D721Med (cell line): ENCODE measurements at regions not wholly inside any gene's neighbourhood (a gene's known extent, or its start where the extent isn't known, plus 50 kb on each side); places are given as distances from the start of the nearest gene placed in this dataset.

Experiments used
- DNase-seq: peaks from one replicate; pipeline ENCODE4 v3.0.0; 2011; ENCODE audit warnings: low spot score; ENCODE audit not compliant: insufficient read length
- FAIRE-seq: peaks from 2 replicates; lab custom pipeline; 2011; peaks lifted over from hg19 to GRCh38; lab: Jason Lieb, UNC
- TF ChIP-seq, protein P1 (sequence below): IDR thresholded peaks from 2 replicates; pipeline ENCODE4 v1.5.1; 2012; ENCODE audit warnings: mild to moderate bottlenecking, control low read depth; ENCODE audit not compliant: insufficient read depth; ENCODE audit errors: missing control alignments

GRCh38 chr1:214957330-214958137 lies 125.0 kb upstream of the KCNK2 start:
- FAIRE-seq: no peak
- DNase-seq: no peak
- TF ChIP-seq, protein P1, sequence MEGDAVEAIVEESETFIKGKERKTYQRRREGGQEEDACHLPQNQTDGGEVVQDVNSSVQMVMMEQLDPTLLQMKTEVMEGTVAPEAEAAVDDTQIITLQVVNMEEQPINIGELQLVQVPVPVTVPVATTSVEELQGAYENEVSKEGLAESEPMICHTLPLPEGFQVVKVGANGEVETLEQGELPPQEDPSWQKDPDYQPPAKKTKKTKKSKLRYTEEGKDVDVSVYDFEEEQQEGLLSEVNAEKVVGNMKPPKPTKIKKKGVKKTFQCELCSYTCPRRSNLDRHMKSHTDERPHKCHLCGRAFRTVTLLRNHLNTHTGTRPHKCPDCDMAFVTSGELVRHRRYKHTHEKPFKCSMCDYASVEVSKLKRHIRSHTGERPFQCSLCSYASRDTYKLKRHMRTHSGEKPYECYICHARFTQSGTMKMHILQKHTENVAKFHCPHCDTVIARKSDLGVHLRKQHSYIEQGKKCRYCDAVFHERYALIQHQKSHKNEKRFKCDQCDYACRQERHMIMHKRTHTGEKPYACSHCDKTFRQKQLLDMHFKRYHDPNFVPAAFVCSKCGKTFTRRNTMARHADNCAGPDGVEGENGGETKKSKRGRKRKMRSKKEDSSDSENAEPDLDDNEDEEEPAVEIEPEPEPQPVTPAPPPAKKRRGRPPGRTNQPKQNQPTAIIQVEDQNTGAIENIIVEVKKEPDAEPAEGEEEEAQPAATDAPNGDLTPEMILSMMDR: no peak

- DNase-seq (no peak), FAIRE-seq (no peak)
- TF ChIP-seq, protein P1: no peak
Observed at GRCh38 chr1:214958486-214958885, 124.1 kb upstream of the KCNK2 start.

GRCh38 chr1:214966346-214966745 lies 116.2 kb upstream of the KCNK2 start:
- TF ChIP-seq, protein P1: no peak
- DNase-seq (no peak), FAIRE-seq (no peak)

- no peak for DNase-seq
- TF ChIP-seq, protein P1: no peak
Observed at GRCh38 chr1:214967865-214968575, 114.5 kb upstream of the KCNK2 start.

DNA sequence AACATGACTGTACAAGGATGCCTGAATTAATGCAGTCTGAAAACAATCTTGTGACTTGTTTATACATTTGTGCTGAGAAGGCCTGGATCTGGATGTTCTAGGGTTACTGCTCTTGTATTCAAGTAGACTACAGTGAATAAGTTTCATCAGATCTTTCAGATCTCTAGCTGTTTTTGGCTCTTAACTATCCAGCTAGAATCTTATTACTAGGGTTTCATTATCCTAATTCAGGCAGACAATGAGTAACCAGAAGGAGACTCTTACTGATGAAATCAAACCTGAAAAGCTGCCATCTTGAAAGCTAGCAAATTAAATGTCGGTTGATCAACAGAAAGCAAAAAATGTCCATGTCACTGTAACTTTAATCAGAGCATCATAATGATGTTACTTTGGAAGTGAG lies 112.5 kb upstream of the KCNK2 start:
- TF ChIP-seq, protein P1: no peak
- FAIRE-seq (no peak), DNase-seq (no peak)

More at GRCh38 chr1:214967865-214968575, 114.5 kb upstream of the KCNK2 start:
- FAIRE-seq: peak; percentile 61

DNA sequence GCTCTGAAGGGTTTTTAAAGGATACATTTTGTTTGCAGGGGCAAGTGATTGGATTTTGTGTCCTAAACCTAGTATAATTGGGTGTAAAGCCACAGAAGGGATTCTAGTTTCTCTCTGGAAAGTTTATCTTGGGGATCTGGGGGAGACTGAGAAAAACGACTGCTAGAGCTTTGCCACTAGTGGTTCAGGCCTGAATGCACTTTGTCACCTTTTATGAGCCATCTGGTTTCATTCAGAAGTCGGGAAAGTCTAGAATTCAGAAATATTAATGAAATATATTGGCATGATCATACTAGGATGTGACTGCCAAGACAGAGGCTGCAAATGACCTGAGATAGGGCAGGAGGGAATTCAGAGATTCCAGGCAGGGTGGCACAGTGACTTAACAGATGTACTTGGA lies 111.5 kb upstream of the KCNK2 start:
- TF ChIP-seq, protein P1: no peak
- no peak for FAIRE-seq
- no peak for DNase-seq
